ENCODE measurements at regions not wholly inside any gene's neighbourhood (a gene's known extent, or its start where the extent isn't known, plus 50 kb on each side); places are given as distances from the start of the nearest gene placed in this dataset.
A peak's percentile ranks its signal among the peaks of the same experiment; 100 is the strongest.

DNA sequence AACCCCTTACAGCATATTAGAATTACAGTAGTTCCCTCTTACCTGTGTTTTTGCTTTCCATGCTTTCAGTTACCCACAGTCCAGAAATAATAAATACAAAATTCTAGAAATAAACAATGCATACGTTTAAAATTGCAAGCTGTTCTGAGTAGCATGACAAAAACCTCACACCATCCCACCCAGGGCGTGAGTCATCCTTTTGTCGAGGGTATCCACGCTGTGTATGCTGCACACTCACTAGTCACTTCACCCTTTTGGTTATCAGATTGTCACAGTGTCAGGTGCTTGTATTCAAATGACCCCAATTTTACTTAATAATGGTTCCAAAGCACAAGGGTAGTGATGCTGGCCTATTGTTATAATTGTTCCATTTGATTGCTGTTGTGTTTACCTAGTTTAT is 72.5 kb upstream of the P3H2 start:
- H2AFZ ChIP-seq (replicated peaks; ENCODE audit: low read length, poor library complexity) = no peak overlapping the region
- no peaks in the 10 kb centered on the region for H3K36me3 ChIP-seq (ENCODE audit: control insufficient read depth, insufficient read depth, low read length)
- H3K79me1 ChIP-seq (ENCODE audit: low read depth in 1 of 2, low read length in 2 of 2) = no peaks in the 10 kb centered on the region
- no peaks in the 10 kb centered on the region for H3K27me3 ChIP-seq (ENCODE audit: control insufficient read depth, insufficient read depth, low read length)
- 0 out of 2 replicates have a peak, but pooled peaks cover 2% of the 10 kb centered on the region for H3K9me1 ChIP-seq (ENCODE audit: insufficient read depth, low read length)
- ATAC-seq (ENCODE audit: low read depth) (peak; percentile 57; the same call in 1 of the 2 replicates), DNase-seq (peak; percentile 61)
- no peak overlapping the region for H2BK15ac ChIP-seq (ENCODE audit: low read depth, low read length)
- H4K8ac ChIP-seq (ENCODE audit: low read depth in 2 of 2, low read length in 2 of 2) = peak overlapping the region in 1 of 2 experiments; percentile 57; a peak in 1 of 4 replicates
- CTCF ChIA-PET = no interaction called here
- H3K4me2 ChIP-seq (ENCODE audit: low read depth, low read length) = no peak overlapping the region
- in situ Hi-C loops (cut with MboI; ENCODE audit: low sequenced_read_pairs) = no loop called here
- POLR2A ChIA-PET (ENCODE audit: unreplicated experiment) = no interaction called here
- no TSS peak for BruUV-seq (replicated peaks)
- no peak overlapping the region for H3K4ac ChIP-seq (ENCODE audit: low read depth, low read length)
- H4K91ac ChIP-seq (ENCODE audit: insufficient read depth, low read depth, low read length) = peak overlapping the region; percentile 48; the same call in 1 of the 2 replicates
- dilution Hi-C loops (cut with HindIII; ENCODE audit: low sequenced_read_pairs, unreplicated experiment) = no loop called here
- no peak overlapping the region for H2BK5ac ChIP-seq (ENCODE audit: low read depth, low read length, poor library complexity, severe bottlenecking)
- H3K27ac ChIP-seq (ENCODE audit: insufficient read depth, low read length) = no peak overlapping the region
- WGBS, 2 experiments (ENCODE audit: extremely low coverage in 2 of 2, insufficient read length in 1 of 2) = no CpG with 5 or more reads among the region's 4 CpGs
- H4K20me1 ChIP-seq (ENCODE audit: insufficient read depth, low read length) = no peaks in the 10 kb centered on the region
- no peaks in the 10 kb centered on the region for H3K9me3 ChIP-seq (ENCODE audit: control insufficient read depth, insufficient read depth, low read length)
- H2BK120ac ChIP-seq (ENCODE audit: low read depth, low read length) = 0 out of 2 replicates have a peak overlapping the region, but pooled peaks have one; percentile 38
- no peak overlapping the region for H2AK9ac ChIP-seq (replicated peaks; ENCODE audit: low read depth, low read length, poor library complexity)
- H3K4me1 ChIP-seq (ENCODE audit: control insufficient read depth, insufficient read depth, low read length) = peaks cover 7% of the 10 kb centered on the region; the same call in 1 of the 2 replicates
- no peak overlapping the region for H3K56ac ChIP-seq (ENCODE audit: extremely low read depth, insufficient read depth, low read length)
- TF ChIP-seq SMC3 (IDR thresholded peaks at IDR 0.05; ENCODE audit: low read depth, low read length) (no peak), MAFK (IDR thresholded peaks at IDR 0.05; ENCODE audit: low read depth, low read length) (no peak), RAD21 (IDR thresholded peaks at IDR 0.05; ENCODE audit: low read length) (no peak), BHLHE40 (IDR thresholded peaks at IDR 0.05; ENCODE audit: low read depth, low read length) (peak; percentile 45), FOS (IDR thresholded peaks at IDR 0.05; ENCODE audit: low read depth, low read length) (peak; percentile 41; the same call in 1 of the 2 replicates)
- TF ChIP-seq, protein P1, sequence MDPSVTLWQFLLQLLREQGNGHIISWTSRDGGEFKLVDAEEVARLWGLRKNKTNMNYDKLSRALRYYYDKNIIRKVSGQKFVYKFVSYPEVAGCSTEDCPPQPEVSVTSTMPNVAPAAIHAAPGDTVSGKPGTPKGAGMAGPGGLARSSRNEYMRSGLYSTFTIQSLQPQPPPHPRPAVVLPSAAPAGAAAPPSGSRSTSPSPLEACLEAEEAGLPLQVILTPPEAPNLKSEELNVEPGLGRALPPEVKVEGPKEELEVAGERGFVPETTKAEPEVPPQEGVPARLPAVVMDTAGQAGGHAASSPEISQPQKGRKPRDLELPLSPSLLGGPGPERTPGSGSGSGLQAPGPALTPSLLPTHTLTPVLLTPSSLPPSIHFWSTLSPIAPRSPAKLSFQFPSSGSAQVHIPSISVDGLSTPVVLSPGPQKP (IDR thresholded peaks at IDR 0.05; ENCODE audit: borderline replicate concordance, low read depth, low read length) = no peak
- no peak overlapping the region for H3K14ac ChIP-seq (replicated peaks; ENCODE audit: low read depth, low read length)
- H2AK5ac ChIP-seq (ENCODE audit: low read depth, low read length) = no peak overlapping the region
- no peak overlapping the region for H3K18ac ChIP-seq (ENCODE audit: low read depth, low read length)
- H3K4me3 ChIP-seq (ENCODE audit: insufficient read depth, low read depth, low read length) = no peak overlapping the region
- no peak overlapping the region for H4K5ac ChIP-seq (ENCODE audit: low read depth, low read length)
- peak overlapping the region; percentile 61; the same call in 1 of the 2 replicates for H2BK20ac ChIP-seq (ENCODE audit: low read depth, low read length)
- intact Hi-C loops (cut with micrococcal nuclease) = no loop called here
- H3K9ac ChIP-seq (ENCODE audit: low read depth, low read length) = no peak overlapping the region
- no peak overlapping the region for H3K23ac ChIP-seq (ENCODE audit: low read depth, low read length)
